ENCODE measurements at regions not wholly inside any gene's neighbourhood (a gene's known extent, or its start where the extent isn't known, plus 50 kb on each side); places are given as distances from the start of the nearest gene placed in this dataset.

- DNase-seq (ENCODE audit: low read depth), result no peak
- no peak overlapping the region for H3K4me3 ChIP-seq (ENCODE audit: control insufficient read depth, low read depth, low read length)
- TF ChIP-seq CTCF (conservative IDR thresholded peaks at IDR 0.05; ENCODE audit: control insufficient read depth, insufficient read depth, low read depth, low read length), result no peak
Measured at GRCh38 chr16:86911437-86911958, 333.1 kb downstream of the FOXL1 start.

GRCh38 chr16:86913886-86914285 lies 335.5 kb downstream of the FOXL1 start:
- no peak for DNase-seq (ENCODE audit: low read depth)

GRCh38 chr16:86914876-86915717 lies 336.7 kb downstream of the FOXL1 start:
- no peak for DNase-seq (ENCODE audit: low read depth)
- no peak for TF ChIP-seq CTCF (conservative IDR thresholded peaks at IDR 0.05; ENCODE audit: control insufficient read depth, insufficient read depth, low read depth, low read length)
- H3K4me3 ChIP-seq (ENCODE audit: control insufficient read depth, low read depth, low read length), result no peak overlapping the region

More at GRCh38 chr16:86913886-86914285, 335.5 kb downstream of the FOXL1 start:
- TF ChIP-seq CTCF (conservative IDR thresholded peaks at IDR 0.05; ENCODE audit: control insufficient read depth, insufficient read depth, low read depth, low read length), result no peak
- no peak overlapping the region for H3K4me3 ChIP-seq (ENCODE audit: control insufficient read depth, low read depth, low read length)

GRCh38 chr16:86917471-86918365 lies 339.4 kb downstream of the FOXL1 start:
- DNase-seq (ENCODE audit: low read depth), result no peak
- TF ChIP-seq CTCF (conservative IDR thresholded peaks at IDR 0.05; ENCODE audit: control insufficient read depth, insufficient read depth, low read depth, low read length), result no peak
- H3K4me3 ChIP-seq (ENCODE audit: control insufficient read depth, low read depth, low read length), result no peak overlapping the region

GRCh38 chr16:86918637-86919036 lies 340.3 kb downstream of the FOXL1 start:
- DNase-seq (ENCODE audit: low read depth), result no peak
- no peak for TF ChIP-seq CTCF (conservative IDR thresholded peaks at IDR 0.05; ENCODE audit: control insufficient read depth, insufficient read depth, low read depth, low read length)
- no peak overlapping the region for H3K4me3 ChIP-seq (ENCODE audit: control insufficient read depth, low read depth, low read length)

- no peak for TF ChIP-seq CTCF (conservative IDR thresholded peaks at IDR 0.05; ENCODE audit: control insufficient read depth, insufficient read depth, low read depth, low read length)
- no peak for DNase-seq (ENCODE audit: low read depth)
- H3K4me3 ChIP-seq (ENCODE audit: control insufficient read depth, low read depth, low read length), result no peak overlapping the region
Measured at GRCh38 chr16:86919078-86919477, 340.7 kb downstream of the FOXL1 start.

Measured in fibroblast of mammary gland (primary cell).